Thyroid gland (tissue), 4 donors: ENCODE measurements at regions not wholly inside any gene's neighbourhood (a gene's known extent, or its start where the extent isn't known, plus 50 kb on each side); places are given as distances from the start of the nearest gene placed in this dataset.

Experiments used
- CTCF ChIP-seq, 6 experiments: fragments of 200-600 bp in 3 of 6; fragments of 450-650 bp in 3 of 6; sonication (generic) in 3 of 6; IDR thresholded peaks; one replicate each; pipeline ENCODE4 v1.5.1; 2016 to 2019; ENCODE audit warnings: antibody characterized with exemption in 6 of 6, mild to moderate bottlenecking in 2 of 6, inconsistent platforms in 1 of 6, moderate library complexity in 1 of 6
- POLR2A ChIP-seq, 2 donors: fragments of 450-650 bp; IDR thresholded peaks; one replicate each; pipeline ENCODE4 v1.6.1; 2017; ENCODE audit warnings: antibody characterized with exemption in 2 of 2, mild to moderate bottlenecking in 2 of 2, moderate library complexity in 1 of 2

GRCh38 chr21:15327637-15328265 is 263.0 kb upstream of the NRIP1 start:
- TF ChIP-seq CTCF (IDR thresholded peaks at IDR 0.05) = no peak
- TF ChIP-seq POLR2A (IDR thresholded peaks at IDR 0.05) = no peak
